GM23248 (cell line): ENCODE measurements at regions not wholly inside any gene's neighbourhood (a gene's known extent, or its start where the extent isn't known, plus 50 kb on each side); places are given as distances from the start of the nearest gene placed in this dataset.

Experiments
- DNase-seq: peaks from one replicate; pipeline ENCODE4 v3.0.0-alpha.2; 2015
- H2AFZ ChIP-seq: fragments of 200-600 bp; sonication (generic); 2 replicates; pipeline ENCODE4 v1.6.1; 2016; ENCODE audit warnings: antibody characterized with exemption
- H3F3A ChIP-seq: fragments of 200-600 bp; sonication (generic); 2 replicates; pipeline ENCODE4 v1.6.1; 2016; ENCODE audit warnings: mild to moderate bottlenecking, antibody characterized with exemption, mixed run types; ENCODE audit not compliant: insufficient read depth
- H3K27ac ChIP-seq: fragments of 200-600 bp; sonication (generic); 2 replicates; pipeline ENCODE4 v1.5.1; 2016; ENCODE audit warnings: mild to moderate bottlenecking
- H3K27me3 ChIP-seq: fragments of 200-600 bp; sonication (generic); replicated peaks from 2 replicates; pipeline ENCODE4 v1.6.1; 2016; ENCODE audit warnings: mild to moderate bottlenecking; ENCODE audit not compliant: insufficient read depth
- H3K36me3 ChIP-seq: fragments of 200-600 bp; sonication (generic); 2 replicates; pipeline ENCODE4 v1.6.1; 2016; ENCODE audit warnings: low read depth, mild to moderate bottlenecking
- H3K4me1 ChIP-seq: fragments of 200-600 bp; sonication (generic); 2 replicates; pipeline ENCODE4 v1.6.1; 2016; ENCODE audit warnings: mild to moderate bottlenecking; ENCODE audit not compliant: insufficient read depth
- H3K4me2 ChIP-seq: fragments of 200-600 bp; sonication (generic); one replicate; pipeline ENCODE4 v1.6.1; 2016; ENCODE audit warnings: mild to moderate bottlenecking; ENCODE audit not compliant: unreplicated experiment
- H3K4me3 ChIP-seq: fragments of 200-600 bp; sonication (generic); 2 replicates; pipeline ENCODE4 v1.5.1; 2016; ENCODE audit warnings: mild to moderate bottlenecking
- H3K79me2 ChIP-seq: fragments of 200-600 bp; sonication (generic); 2 replicates; pipeline ENCODE4 v1.6.1; 2016; ENCODE audit warnings: mild to moderate bottlenecking; ENCODE audit not compliant: insufficient read depth
- H3K9ac ChIP-seq: fragments of 200-600 bp; sonication (generic); 2 replicates; pipeline ENCODE4 v1.6.1; 2016; ENCODE audit warnings: mild to moderate bottlenecking
- H3K9me2 ChIP-seq: fragments of 200-600 bp; sonication (generic); 2 replicates; pipeline ENCODE4 v1.6.1; 2016; ENCODE audit warnings: mixed run types, mild to moderate bottlenecking, moderate library complexity; ENCODE audit not compliant: insufficient read depth
- H3K9me3 ChIP-seq: fragments of 200-600 bp; sonication (generic); one replicate; pipeline ENCODE4 v1.6.1; 2017; ENCODE audit warnings: low read depth
- H4K20me1 ChIP-seq: fragments of 200-600 bp; sonication (generic); 2 replicates; pipeline ENCODE4 v1.6.0; 2016; ENCODE audit not compliant: insufficient read depth
- EZH2 ChIP-seq: fragments of 200-600 bp; sonication (generic); IDR thresholded peaks from 2 replicates; pipeline ENCODE4 v1.6.1; 2018; ENCODE audit warnings: antibody characterized with exemption, mild to moderate bottlenecking; ENCODE audit not compliant: insufficient read depth, poor library complexity, severe bottlenecking
- EZH2phosphoT487 ChIP-seq: fragments of 200-600 bp; sonication (generic); IDR thresholded peaks from 2 replicates; pipeline ENCODE4 v1.6.1; 2018; ENCODE audit warnings: antibody characterized with exemption, moderate library complexity, mild to moderate bottlenecking, low read depth; ENCODE audit not compliant: insufficient read depth
- WGBS, 2 experiments: methylation state at CpG; one replicate each; pipeline ENCODE4 v1.1.6; 2015 to 2017; ENCODE audit warnings: low lambda C conversion rate in 2 of 2, low coverage in 1 of 2; ENCODE audit errors: missing lambda C conversion rate in 2 of 2; 5-methylcytosine and 5-hydroxymethylcytosine counted together
- in situ Hi-C: fragments of 300-500 bp; cut with MboI; formaldehyde crosslinking; loops from 2 replicates; pipeline ENCODE4 v1.15.0; 2020

DNA sequence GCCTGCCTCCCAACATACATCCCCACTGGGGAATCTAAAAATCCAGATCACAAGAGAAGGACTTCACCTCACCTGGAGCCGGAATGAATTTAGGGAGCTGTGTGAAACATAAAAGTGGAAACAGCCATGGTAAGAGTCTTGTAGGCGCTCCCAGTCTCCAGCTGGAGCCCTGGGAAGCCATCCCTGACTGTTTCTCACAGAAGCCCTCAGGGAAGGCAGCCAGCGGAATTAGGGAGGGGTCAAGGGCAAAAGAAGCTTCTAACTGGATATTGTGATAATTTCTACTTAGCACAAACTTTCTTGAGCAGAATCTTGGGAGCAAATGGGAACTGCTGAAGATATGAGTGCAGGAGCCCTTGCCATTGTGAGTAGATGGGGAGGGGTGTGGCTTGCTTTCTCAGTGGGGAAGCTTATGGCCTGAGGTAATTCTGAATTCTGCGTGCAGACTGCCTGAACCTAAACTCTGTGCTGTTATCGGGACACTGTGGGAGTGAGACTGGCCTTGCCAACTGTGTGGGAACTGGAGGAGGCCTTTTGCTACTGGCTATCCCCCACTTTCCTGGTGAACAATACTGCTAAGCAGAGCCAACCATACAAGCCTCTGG lies 174.4 kb upstream of the SMC2 start:
- Histone ChIP-seq H3K9me2 (no peaks in the 10 kb centered on the region), H3K79me2 (no peaks in the 10 kb centered on the region), H3K4me3 (no peak overlapping the region), H3K4me1 (no peaks in the 10 kb centered on the region), H3K4me2 (no peak overlapping the region), H3K27me3 (no peaks in the 10 kb centered on the region), H3K9me3 (no peaks in the 10 kb centered on the region), H3K36me3 (no peaks in the 10 kb centered on the region), H2AFZ (no peak overlapping the region), H3K9ac (no peak overlapping the region), H3F3A (no peaks in the 10 kb centered on the region), H4K20me1 (no peaks in the 10 kb centered on the region), H3K27ac (no peak overlapping the region)
- 33 to 42% methylated on average over 5 of the region's 5 CpGs for WGBS, 2 experiments
- TF ChIP-seq EZH2, result no peak
- TF ChIP-seq EZH2phosphoT487, result no peak
- in situ Hi-C loops, result no loop called here
- DNase-seq, result no peak

DNA sequence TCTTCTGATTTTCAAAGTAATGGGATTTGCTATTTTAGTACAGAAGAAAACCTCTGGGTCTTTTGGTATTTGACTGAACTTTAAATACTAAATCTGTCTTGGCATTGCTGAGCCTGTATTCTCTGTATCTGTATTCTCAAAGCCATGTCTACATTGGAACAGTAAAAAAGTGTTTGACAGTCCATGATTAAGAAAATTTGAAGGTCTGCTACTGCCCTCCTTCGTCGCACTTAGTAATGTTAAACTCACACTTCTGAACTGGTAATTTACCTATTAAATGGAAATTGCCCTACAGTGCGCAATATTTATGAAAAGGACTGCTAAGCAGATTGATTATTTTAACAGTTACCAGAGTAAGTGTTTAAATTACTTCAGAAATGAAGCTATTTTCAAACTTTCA lies 165.7 kb upstream of the SMC2 start:
- Histone ChIP-seq H3K4me3 (no peak overlapping the region), H3K9me2 (no peaks in the 10 kb centered on the region), H3K27me3 (no peaks in the 10 kb centered on the region), H3K27ac (no peak overlapping the region), H3K4me1 (no peaks in the 10 kb centered on the region), H3K36me3 (no peaks in the 10 kb centered on the region), H3K79me2 (no peaks in the 10 kb centered on the region), H3K9ac (no peak overlapping the region), H4K20me1 (no peaks in the 10 kb centered on the region), H2AFZ (no peak overlapping the region), H3F3A (no peaks in the 10 kb centered on the region), H3K4me2 (no peak overlapping the region), H3K9me3 (no peaks in the 10 kb centered on the region)
- in situ Hi-C loops, result no loop called here
- 13 to 16% methylated on average over 3 of the region's 3 CpGs for WGBS, 2 experiments
- DNase-seq, result no peak
- TF ChIP-seq EZH2phosphoT487 (no peak), EZH2 (no peak)

DNA sequence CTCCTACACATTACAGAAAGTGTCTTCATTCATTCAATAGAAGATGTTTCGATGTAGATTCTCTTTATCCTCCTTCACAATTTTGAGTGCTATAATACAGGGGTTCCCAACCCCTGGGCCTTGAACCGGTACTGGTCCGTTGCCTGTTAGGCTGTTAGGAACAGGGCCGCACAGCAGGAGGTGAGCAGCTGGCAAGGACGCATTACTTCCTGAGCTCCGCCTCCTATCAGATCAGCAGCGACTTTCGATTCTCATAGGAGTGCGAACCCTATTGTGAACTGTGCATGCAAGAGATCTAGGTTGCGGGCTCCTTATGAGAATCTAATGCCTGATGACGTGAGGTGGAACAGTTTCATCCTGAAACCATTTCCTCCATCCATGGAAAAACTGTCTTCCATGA lies 153.0 kb upstream of the SMC2 start:
- H3K4me3 ChIP-seq, result no peak overlapping the region
- no peaks in the 10 kb centered on the region for H3K4me1 ChIP-seq
- H3K27ac ChIP-seq, result no peak overlapping the region
- H3K9me3 ChIP-seq, result no peaks in the 10 kb centered on the region
- TF ChIP-seq EZH2phosphoT487 (no peak), EZH2 (no peak)
- H3K9ac ChIP-seq, result no peak overlapping the region
- in situ Hi-C loops, result no loop called here
- H2AFZ ChIP-seq, result no peak overlapping the region
- no peaks in the 10 kb centered on the region for H3F3A ChIP-seq
- H3K9me2 ChIP-seq, result no peaks in the 10 kb centered on the region
- H3K27me3 ChIP-seq, result no peaks in the 10 kb centered on the region
- H3K36me3 ChIP-seq, result no peaks in the 10 kb centered on the region
- H4K20me1 ChIP-seq, result no peaks in the 10 kb centered on the region
- DNase-seq, result no peak
- H3K4me2 ChIP-seq, result no peak overlapping the region
- no peaks in the 10 kb centered on the region for H3K79me2 ChIP-seq
- 46 to 47% methylated on average over 11 of the region's 11 CpGs for WGBS, 2 experiments

DNA sequence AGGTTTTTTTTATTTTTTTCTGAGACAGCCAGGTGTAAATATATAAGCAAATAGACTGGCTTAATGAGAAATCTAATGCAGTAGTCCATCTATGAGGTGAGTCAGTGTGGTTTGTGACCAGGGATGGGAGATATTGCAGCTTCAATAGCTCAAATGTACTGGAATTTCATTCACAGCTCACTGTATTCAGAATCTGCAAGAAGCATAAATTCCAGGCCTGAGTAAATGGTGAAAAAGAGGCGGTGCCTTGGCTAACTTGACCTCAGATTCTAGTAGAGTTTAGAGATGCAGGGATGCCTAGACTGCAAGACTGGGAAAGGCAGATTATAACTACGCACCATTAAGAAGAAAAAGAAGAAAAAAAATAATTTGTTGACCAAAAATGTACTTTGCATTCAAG lies 151.9 kb upstream of the SMC2 start:
- Histone ChIP-seq H3K4me2 (no peak overlapping the region), H3K27ac (no peak overlapping the region), H3K4me1 (no peaks in the 10 kb centered on the region), H3K79me2 (no peaks in the 10 kb centered on the region), H3K4me3 (no peak overlapping the region), H3K27me3 (no peaks in the 10 kb centered on the region), H3F3A (no peaks in the 10 kb centered on the region), H3K9ac (no peak overlapping the region), H2AFZ (no peak overlapping the region), H4K20me1 (no peaks in the 10 kb centered on the region), H3K9me3 (no peaks in the 10 kb centered on the region), H3K36me3 (no peaks in the 10 kb centered on the region), H3K9me2 (no peaks in the 10 kb centered on the region)
- TF ChIP-seq EZH2, result no peak
- no peak for TF ChIP-seq EZH2phosphoT487
- in situ Hi-C loops, result no loop called here
- DNase-seq, result no peak
- 16 to 20% methylated on average over 2 of the region's 2 CpGs for WGBS, 2 experiments

DNA sequence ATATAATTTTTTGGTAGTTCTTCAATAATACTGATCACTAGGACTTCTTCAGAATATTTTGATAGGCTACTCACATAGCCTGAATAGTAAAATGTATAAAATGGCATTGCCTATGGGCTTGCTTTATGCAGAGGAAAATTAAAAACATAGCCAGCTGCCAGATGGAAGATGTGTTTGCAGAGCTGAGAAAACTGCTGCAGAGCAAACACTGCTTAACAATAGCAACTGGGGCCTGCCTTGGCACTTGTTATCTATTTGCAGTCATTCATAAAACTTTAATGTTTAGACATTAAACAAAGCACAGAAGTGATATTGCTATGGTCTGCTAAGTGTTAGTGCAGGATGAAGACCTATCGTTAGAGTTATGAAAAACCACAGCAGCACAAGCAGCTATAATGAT lies 151.5 kb upstream of the SMC2 start:
- no peaks in the 10 kb centered on the region for H3K9me3 ChIP-seq
- in situ Hi-C loops, result no loop called here
- H3K9me2 ChIP-seq, result no peaks in the 10 kb centered on the region
- H3F3A ChIP-seq, result no peaks in the 10 kb centered on the region
- H3K4me1 ChIP-seq, result no peaks in the 10 kb centered on the region
- H2AFZ ChIP-seq, result no peak overlapping the region
- H3K27ac ChIP-seq, result no peak overlapping the region
- no peak overlapping the region for H3K9ac ChIP-seq
- no peak for TF ChIP-seq EZH2phosphoT487
- TF ChIP-seq EZH2, result no peak
- no peak for DNase-seq
- H4K20me1 ChIP-seq, result no peaks in the 10 kb centered on the region
- H3K36me3 ChIP-seq, result no peaks in the 10 kb centered on the region
- no peak overlapping the region for H3K4me2 ChIP-seq
- H3K27me3 ChIP-seq, result no peaks in the 10 kb centered on the region
- H3K79me2 ChIP-seq, result no peaks in the 10 kb centered on the region
- no peak overlapping the region for H3K4me3 ChIP-seq
- WGBS, 2 experiments, result 3 to 4% methylated on average over 1 of the region's 1 CpG
